ENCODE measurements at regions not wholly inside any gene's neighbourhood (a gene's known extent, or its start where the extent isn't known, plus 50 kb on each side); places are given as distances from the start of the nearest gene placed in this dataset.
A peak's percentile ranks its signal among the peaks of the same experiment; 100 is the strongest.

GRCh38 chr9:107639426-107639825 is 149.9 kb upstream of the KLF4 start:
- peaks cover 40% of the 10 kb centered on the region for H3K27me3 Mint-ChIP-seq
- no peaks in the 10 kb centered on the region for H3K9me3 Mint-ChIP-seq

GRCh38 chr9:107638521-107639310 is 149.1 kb upstream of the KLF4 start:
- DNase-seq (no peak), ATAC-seq (no peak)
- H3K27ac Mint-ChIP-seq, result no peak overlapping the region
- H3K36me3 Mint-ChIP-seq (ENCODE audit: low read depth), result no peaks in the 10 kb centered on the region
- peaks cover 40% of the 10 kb centered on the region for H3K27me3 Mint-ChIP-seq
- H3K4me3 Mint-ChIP-seq, result peak overlapping the region; percentile 46
- H3K4me1 Mint-ChIP-seq, result peaks cover 7% of the 10 kb centered on the region
- H3K9me3 Mint-ChIP-seq, result no peaks in the 10 kb centered on the region

More at GRCh38 chr9:107639426-107639825, 149.9 kb upstream of the KLF4 start:
- Mint-ChIP-seq H3K27ac (no peak overlapping the region), H3K4me3 (no peak overlapping the region), H3K36me3 (ENCODE audit: low read depth) (no peaks in the 10 kb centered on the region), H3K4me1 (peaks cover 7% of the 10 kb centered on the region)
- no peak for ATAC-seq
- no peak for DNase-seq

- peaks cover 40% of the 10 kb centered on the region for H3K27me3 Mint-ChIP-seq
- peak; percentile 57 for ATAC-seq
- peak; percentile 3 for DNase-seq
- peak overlapping the region; percentile 46 for H3K4me3 Mint-ChIP-seq
- no peak overlapping the region for H3K27ac Mint-ChIP-seq
- no peaks in the 10 kb centered on the region for H3K9me3 Mint-ChIP-seq
- H3K36me3 Mint-ChIP-seq (ENCODE audit: low read depth), result no peaks in the 10 kb centered on the region
- peaks cover 7% of the 10 kb centered on the region for H3K4me1 Mint-ChIP-seq
Observed at GRCh38 chr9:107637421-107638420, 148.2 kb upstream of the KLF4 start.

GRCh38 chr9:107636571-107637381 is 147.2 kb upstream of the KLF4 start:
- no peak for DNase-seq
- Mint-ChIP-seq H3K4me1 (peaks cover 7% of the 10 kb centered on the region), H3K4me3 (no peak overlapping the region), H3K9me3 (no peaks in the 10 kb centered on the region), H3K27ac (no peak overlapping the region), H3K36me3 (ENCODE audit: low read depth) (no peaks in the 10 kb centered on the region), H3K27me3 (peaks cover 38% of the 10 kb centered on the region)
- ATAC-seq, result no peak

- peaks cover 7% of the 10 kb centered on the region for H3K4me1 Mint-ChIP-seq
- no peak for DNase-seq
- H3K9me3 Mint-ChIP-seq, result no peaks in the 10 kb centered on the region
- H3K36me3 Mint-ChIP-seq (ENCODE audit: low read depth), result no peaks in the 10 kb centered on the region
- peaks cover 38% of the 10 kb centered on the region for H3K27me3 Mint-ChIP-seq
- no peak for ATAC-seq
- no peak overlapping the region for H3K27ac Mint-ChIP-seq
- H3K4me3 Mint-ChIP-seq, result no peak overlapping the region
Observed at GRCh38 chr9:107635803-107636174, 146.2 kb upstream of the KLF4 start.

GRCh38 chr9:107635101-107635802 is 145.7 kb upstream of the KLF4 start:
- H3K4me3 Mint-ChIP-seq, result no peak overlapping the region
- ATAC-seq (no peak), DNase-seq (no peak)
- peaks cover 33% of the 10 kb centered on the region for H3K27me3 Mint-ChIP-seq
- H3K9me3 Mint-ChIP-seq, result no peaks in the 10 kb centered on the region
- no peak overlapping the region for H3K27ac Mint-ChIP-seq
- peaks cover 7% of the 10 kb centered on the region for H3K4me1 Mint-ChIP-seq
- no peaks in the 10 kb centered on the region for H3K36me3 Mint-ChIP-seq (ENCODE audit: low read depth)

GRCh38 chr9:107633406-107633805 is 143.8 kb upstream of the KLF4 start:
- peaks cover 16% of the 10 kb centered on the region for H3K27me3 Mint-ChIP-seq
- DNase-seq, result no peak
- peaks cover 5% of the 10 kb centered on the region for H3K4me1 Mint-ChIP-seq
- no peak for ATAC-seq
- no peaks in the 10 kb centered on the region for H3K9me3 Mint-ChIP-seq
- H3K36me3 Mint-ChIP-seq (ENCODE audit: low read depth), result no peaks in the 10 kb centered on the region
- no peak overlapping the region for H3K27ac Mint-ChIP-seq
- no peak overlapping the region for H3K4me3 Mint-ChIP-seq

GRCh38 chr9:107632661-107633060 is 143.1 kb upstream of the KLF4 start:
- DNase-seq (no peak), ATAC-seq (no peak)
- peaks cover 5% of the 10 kb centered on the region for H3K4me1 Mint-ChIP-seq
- H3K9me3 Mint-ChIP-seq, result no peaks in the 10 kb centered on the region
- no peak overlapping the region for H3K4me3 Mint-ChIP-seq
- no peak overlapping the region for H3K27ac Mint-ChIP-seq
- H3K36me3 Mint-ChIP-seq (ENCODE audit: low read depth), result no peaks in the 10 kb centered on the region
- H3K27me3 Mint-ChIP-seq, result peaks cover 11% of the 10 kb centered on the region

GRCh38 chr9:107632216-107632615 is 142.6 kb upstream of the KLF4 start:
- H3K27me3 Mint-ChIP-seq, result peaks cover 10% of the 10 kb centered on the region
- ATAC-seq, result no peak
- no peak for DNase-seq
- peaks cover 5% of the 10 kb centered on the region for H3K4me1 Mint-ChIP-seq
- no peaks in the 10 kb centered on the region for H3K9me3 Mint-ChIP-seq
- no peaks in the 10 kb centered on the region for H3K36me3 Mint-ChIP-seq (ENCODE audit: low read depth)
- H3K27ac Mint-ChIP-seq, result no peak overlapping the region
- no peak overlapping the region for H3K4me3 Mint-ChIP-seq

- DNase-seq (no peak), ATAC-seq (no peak)
- Mint-ChIP-seq H3K4me3 (no peak overlapping the region), H3K27me3 (peaks cover 6% of the 10 kb centered on the region), H3K9me3 (no peaks in the 10 kb centered on the region), H3K36me3 (ENCODE audit: low read depth) (no peaks in the 10 kb centered on the region), H3K4me1 (peaks cover 2% of the 10 kb centered on the region), H3K27ac (no peak overlapping the region)
Observed at GRCh38 chr9:107631788-107632187, 142.2 kb upstream of the KLF4 start.

GRCh38 chr9:107630156-107630555 is 140.6 kb upstream of the KLF4 start:
- Mint-ChIP-seq H3K4me1 (no peaks in the 10 kb centered on the region), H3K9me3 (no peaks in the 10 kb centered on the region), H3K4me3 (no peak overlapping the region), H3K27me3 (no peaks in the 10 kb centered on the region), H3K27ac (no peak overlapping the region), H3K36me3 (ENCODE audit: low read depth) (no peaks in the 10 kb centered on the region)
- DNase-seq (no peak), ATAC-seq (no peak)

GRCh38 chr9:107628444-107628843 is 138.9 kb upstream of the KLF4 start:
- no peaks in the 10 kb centered on the region for H3K27me3 Mint-ChIP-seq
- no peaks in the 10 kb centered on the region for H3K4me1 Mint-ChIP-seq
- ATAC-seq, result no peak
- no peak overlapping the region for H3K27ac Mint-ChIP-seq
- H3K36me3 Mint-ChIP-seq (ENCODE audit: low read depth), result no peaks in the 10 kb centered on the region
- no peaks in the 10 kb centered on the region for H3K9me3 Mint-ChIP-seq
- DNase-seq, result no peak
- no peak overlapping the region for H3K4me3 Mint-ChIP-seq

- H3K36me3 Mint-ChIP-seq (ENCODE audit: low read depth), result no peaks in the 10 kb centered on the region
- DNase-seq (no peak), ATAC-seq (no peak)
- H3K4me3 Mint-ChIP-seq, result no peak overlapping the region
- H3K4me1 Mint-ChIP-seq, result no peaks in the 10 kb centered on the region
- H3K27ac Mint-ChIP-seq, result no peak overlapping the region
- no peaks in the 10 kb centered on the region for H3K9me3 Mint-ChIP-seq
- no peaks in the 10 kb centered on the region for H3K27me3 Mint-ChIP-seq
Observed at GRCh38 chr9:107627781-107628180, 138.2 kb upstream of the KLF4 start.

- Mint-ChIP-seq H3K27ac (no peak overlapping the region), H3K27me3 (no peaks in the 10 kb centered on the region), H3K9me3 (no peaks in the 10 kb centered on the region), H3K36me3 (ENCODE audit: low read depth) (no peaks in the 10 kb centered on the region), H3K4me1 (no peaks in the 10 kb centered on the region), H3K4me3 (no peak overlapping the region)
- DNase-seq, result no peak
- ATAC-seq, result no peak
Observed at GRCh38 chr9:107626118-107626517, 136.5 kb upstream of the KLF4 start.
